GM19372 (cell line): ENCODE measurements at regions not wholly inside any gene's neighbourhood (a gene's known extent, or its start where the extent isn't known, plus 50 kb on each side); places are given as distances from the start of the nearest gene placed in this dataset.
A peak's percentile ranks its signal among the peaks of the same experiment; 100 is the strongest.

ENCODE experiments used
- ATAC-seq: cut with Tn5 transposase; IDR thresholded peaks from one replicate; pipeline ENCODE4 v1.9.1; 2021; ENCODE audit warnings: mild to moderate bottlenecking, low read depth, moderate library complexity; ENCODE audit not compliant: unreplicated experiment

DNA sequence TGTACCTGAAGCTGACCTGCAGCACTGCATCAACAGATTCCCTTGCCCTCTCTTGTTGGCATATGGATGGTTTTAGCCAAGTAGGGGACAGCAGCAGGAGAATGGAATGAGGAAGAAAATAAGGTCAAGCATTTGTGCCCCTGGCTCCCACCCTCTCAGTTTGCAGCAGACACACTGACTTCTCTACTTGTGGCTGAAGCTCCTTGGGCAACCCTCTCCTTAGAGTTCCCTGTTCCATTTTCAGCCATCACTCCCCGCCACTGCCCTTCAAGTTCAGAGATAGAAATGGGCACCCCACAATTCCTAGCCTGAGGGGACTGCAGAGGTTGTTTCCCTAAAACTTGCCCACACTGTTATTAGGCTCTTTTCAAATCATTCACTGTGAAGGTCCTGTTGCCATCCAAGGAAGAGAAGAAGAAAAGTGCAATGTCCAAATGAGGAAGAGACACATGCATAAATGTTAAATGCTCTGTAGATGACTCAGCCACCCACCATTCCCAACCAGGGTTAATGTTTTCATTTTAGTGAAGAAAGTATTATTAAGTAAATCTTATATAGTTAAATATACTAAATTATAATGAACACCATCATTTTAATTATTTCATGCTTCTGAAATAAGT is 295.9 kb upstream of the UBE2E2 start:
- ATAC-seq, result no peak

DNA sequence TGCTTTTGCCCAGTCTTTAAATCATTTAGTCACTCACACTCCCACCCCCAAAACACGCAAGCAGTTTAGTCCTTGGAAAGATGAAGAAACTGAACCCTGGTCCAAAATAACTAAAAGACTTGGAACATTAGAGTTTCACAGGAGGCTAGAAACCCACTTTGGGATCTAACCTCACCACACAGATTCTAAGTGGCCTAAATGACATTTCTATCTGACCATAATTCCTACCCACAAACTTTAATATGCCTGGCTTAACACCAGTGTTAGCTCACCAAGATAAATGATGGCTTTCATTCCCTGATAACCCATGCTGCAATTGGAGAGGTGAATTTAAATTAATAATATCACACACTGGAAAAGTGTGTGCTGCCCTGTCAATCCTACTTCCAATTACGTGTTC is 295.3 kb upstream of the UBE2E2 start:
- no peak for ATAC-seq

DNA sequence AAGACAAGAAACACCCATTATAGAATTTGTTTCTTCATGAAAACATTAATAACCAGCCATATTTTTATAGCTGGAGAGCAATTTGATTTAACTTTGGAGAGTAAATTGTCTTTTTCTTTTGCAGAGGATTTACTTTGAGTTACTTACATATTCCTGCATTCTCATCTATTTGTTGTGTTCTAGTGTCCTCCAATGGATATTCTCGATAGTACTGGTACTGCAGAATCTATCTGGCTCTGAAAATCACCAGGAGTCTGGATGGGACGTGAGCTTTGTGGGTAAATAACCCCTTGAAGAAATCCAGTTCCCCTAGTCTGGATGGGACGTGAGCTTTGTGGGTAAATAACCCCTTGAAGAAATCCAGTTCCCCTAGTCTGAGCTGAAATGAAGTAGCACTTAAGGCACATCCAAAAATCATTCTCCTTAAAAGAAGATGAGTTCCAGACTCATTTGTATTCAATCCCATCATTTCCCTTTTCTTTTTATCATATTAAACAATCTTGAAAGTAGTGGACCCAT is 294.1 kb upstream of the UBE2E2 start:
- ATAC-seq, result no peak

DNA sequence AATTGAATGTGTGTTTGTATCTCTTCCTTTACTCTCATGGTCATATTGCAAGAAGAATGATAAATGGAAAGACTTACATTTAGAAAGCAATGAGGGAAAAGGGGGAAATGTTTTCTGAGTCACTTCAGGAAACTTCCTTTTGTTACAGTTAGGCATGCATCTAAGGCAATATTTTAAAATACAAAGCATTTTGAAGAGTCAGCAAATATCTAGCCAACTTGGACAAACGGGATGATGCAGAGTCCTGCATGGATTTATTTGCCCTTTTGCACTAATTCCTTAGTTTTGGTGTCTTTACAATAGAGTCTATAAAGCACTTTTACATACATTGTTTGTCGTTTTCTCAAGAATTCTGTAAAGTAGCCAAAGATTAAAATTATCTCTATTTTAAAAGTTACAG is 286.2 kb upstream of the UBE2E2 start:
- ATAC-seq, result no peak

DNA sequence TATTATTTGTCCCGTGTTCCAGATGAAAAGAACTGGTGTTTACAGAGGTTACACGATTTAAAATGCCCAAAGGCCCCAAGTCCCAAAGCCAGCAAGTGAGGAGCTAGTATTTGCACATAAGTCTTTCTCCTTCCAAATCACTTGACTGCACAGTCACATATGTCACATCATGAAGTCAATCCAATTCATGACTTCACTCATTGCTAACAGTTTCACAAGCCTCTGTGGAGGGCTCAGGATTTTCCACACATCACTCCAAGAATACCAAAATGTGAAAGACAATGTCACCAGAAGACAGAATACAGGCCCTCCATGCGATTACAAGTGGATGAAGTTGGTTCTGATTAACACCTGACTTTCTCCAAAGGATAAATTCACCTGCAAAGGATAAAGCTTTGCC is 283.1 kb upstream of the UBE2E2 start:
- ATAC-seq, result no peak

DNA sequence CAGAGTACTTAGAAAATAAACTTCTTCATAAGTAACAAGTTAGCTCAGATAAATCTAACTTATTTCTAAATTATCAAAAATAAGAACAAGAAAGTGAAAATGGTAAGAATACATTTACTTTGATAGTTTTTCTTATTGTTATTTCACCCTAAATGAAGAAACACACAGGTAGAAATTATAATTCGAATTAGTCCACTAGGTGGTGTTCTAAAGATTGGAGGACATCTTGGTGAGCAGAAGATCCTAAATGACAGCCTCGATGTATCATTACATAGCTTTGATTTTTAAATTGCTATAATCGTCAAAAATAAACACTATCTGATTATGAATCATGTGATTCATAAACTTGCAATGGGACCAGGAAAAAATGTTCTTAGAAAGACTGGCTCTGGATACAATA is 280.8 kb upstream of the UBE2E2 start:
- no peak for ATAC-seq

DNA sequence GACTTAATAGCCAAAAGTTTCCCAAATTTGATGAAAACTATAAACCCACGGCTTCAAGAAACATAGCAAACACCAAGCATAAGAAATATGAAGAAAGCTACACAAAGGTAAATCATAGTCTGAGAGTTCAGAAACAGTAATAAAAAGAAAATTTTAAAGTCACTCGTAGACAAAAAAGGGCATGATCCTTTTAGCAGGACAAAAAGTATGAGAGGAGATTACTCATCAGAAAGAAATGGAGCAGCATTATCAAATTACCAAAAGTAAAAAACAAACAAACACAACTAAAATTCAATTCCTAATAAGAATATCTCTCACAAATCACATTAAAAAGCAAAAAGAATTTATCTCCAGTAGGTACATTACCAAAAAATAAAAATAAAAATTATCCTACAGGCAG is 279.4 kb upstream of the UBE2E2 start:
- ATAC-seq, result no peak

DNA sequence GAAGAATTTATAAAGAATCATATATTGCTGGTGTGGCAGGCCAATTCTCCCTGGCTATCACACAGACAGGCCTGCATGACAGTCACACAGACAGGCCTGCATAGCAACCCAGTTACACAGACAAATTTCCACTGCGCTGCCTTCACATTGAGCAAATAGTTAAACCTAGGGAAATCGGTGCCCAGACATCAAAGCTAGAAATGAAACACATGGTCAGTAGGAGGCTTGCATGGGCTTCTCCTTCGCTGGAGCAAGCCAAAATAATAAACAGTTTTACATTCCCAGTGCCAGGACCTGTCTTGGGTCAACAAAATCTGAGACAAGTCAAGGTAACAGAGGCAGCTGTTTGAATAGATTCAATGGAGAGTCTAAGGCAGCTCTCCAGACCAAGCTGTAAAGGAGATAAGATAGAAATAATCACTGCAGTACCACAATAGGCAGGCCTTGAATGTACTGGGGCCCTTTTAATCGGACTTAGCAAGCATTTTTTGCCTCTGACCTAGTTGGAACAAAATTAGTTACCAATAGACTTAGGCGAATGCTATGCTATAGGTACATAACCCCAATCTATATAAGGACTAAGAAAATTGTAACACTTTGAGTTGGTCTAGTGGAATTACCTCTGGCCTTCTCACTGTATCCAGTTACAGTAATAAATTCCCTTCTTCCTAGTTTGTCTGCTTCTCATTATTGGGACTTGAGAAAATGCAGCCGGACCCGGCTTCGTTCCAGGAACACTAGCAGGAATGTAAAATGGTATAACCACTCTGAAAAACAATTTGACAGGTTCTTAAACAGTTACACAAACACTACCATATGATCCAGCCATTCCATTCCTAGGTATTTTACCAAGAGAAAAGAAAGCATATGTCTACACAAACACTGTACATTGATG is 274.7 kb upstream of the UBE2E2 start:
- ATAC-seq, result no peak

DNA sequence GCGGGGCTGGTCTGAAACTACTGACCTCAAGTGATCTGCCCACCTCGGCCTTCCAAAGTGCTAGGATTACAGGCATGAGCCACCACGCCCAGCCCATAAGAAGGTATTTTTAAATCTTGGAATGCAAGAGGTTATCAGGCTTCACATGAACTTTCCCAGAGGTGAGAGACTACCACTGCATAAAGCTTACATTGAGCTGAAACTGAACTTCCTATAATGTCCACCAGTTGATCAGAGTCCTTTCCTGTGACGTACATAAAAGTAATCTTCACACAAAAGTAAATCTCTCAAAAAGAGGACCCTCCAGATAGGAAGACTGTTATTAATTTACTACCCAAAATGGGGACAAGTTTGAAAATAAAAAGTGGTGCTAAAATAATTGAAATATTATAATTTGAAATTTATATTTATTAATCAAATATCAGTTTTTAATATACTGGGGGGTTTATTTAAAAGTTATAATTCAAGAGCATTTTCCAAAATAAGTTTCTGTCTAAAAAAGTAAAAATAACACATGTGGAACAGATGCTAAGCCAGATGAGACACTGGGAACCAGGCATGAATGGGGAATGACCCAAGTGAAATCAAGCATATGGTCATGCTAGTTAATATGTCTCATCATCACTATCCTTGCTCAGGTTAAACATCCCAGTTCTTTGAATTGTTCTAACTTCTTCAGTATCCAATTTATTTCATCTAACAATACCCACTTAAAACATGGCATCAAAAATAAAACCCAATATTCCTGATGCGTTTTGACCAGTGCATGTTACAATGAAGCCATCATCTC is 269.9 kb upstream of the UBE2E2 start:
- ATAC-seq, result no peak

DNA sequence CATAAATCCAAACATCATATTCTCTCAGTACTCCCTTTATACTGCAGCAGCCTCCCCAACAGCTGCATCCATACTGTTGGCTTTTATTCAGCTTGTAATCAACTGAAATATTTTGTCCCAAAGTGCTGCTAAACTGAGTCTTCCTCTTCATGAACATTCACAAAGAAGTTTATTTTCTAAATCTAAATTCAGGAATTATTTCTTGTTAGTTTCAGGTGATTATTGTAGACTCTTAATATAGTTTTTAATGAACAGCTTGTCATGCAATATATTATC is 269.3 kb upstream of the UBE2E2 start:
- no peak for ATAC-seq

DNA sequence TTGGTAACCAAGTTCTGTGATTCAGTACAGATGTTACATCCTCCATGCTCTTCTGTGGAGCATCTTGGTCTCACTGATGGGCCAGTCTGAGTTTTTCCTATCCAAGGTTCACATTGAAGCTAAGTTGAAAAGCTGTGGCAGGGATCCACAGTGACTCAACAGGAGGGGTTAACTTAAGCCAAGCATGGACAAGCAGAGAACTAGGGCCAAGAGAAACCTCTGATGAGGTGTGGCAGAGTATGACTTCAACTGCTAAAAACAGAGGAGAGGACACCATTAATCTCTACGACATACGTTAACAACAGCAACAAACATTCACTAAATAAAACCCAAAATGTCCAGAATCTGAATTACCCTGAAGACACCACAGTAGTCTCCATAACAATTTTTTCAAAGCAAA is 268.1 kb upstream of the UBE2E2 start:
- no peak for ATAC-seq

DNA sequence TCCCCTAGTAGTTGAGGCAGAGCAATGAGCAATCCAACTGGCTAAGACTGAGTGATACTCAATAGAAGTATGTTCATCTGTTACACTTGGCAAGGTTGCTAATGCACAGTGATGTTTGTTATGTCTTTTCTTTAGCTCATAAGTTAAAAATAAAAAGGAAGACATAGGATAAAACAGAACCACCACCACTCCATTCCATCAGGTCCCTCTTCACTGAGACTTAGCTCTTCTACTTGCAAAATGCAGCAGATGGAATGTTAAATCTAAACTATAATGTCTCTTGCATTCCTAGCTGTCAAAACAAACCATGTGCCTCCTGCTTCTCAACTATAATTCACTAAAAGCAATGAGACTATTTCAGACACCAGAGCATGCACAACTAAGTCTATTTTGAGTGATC is 265.6 kb upstream of the UBE2E2 start:
- ATAC-seq, result no peak

DNA sequence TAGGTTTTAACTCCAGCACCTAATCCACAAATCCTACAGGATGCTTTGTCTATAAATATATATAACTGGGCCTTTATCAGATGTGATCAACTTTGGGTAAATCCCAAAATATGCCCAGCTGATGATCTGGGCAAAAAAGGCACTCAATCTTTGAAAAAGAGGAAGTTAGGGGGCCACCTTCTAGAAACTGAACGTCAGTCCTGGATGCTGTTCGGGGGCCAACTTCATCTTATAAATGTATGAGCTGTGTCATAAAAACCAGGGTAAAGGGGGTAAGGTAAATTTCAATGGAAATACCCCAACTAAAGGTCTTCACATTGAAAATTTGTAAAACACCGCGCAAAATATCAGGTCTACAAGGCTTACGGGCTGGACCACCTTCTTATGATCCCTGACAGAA is 264.4 kb upstream of the UBE2E2 start:
- no peak for ATAC-seq

DNA sequence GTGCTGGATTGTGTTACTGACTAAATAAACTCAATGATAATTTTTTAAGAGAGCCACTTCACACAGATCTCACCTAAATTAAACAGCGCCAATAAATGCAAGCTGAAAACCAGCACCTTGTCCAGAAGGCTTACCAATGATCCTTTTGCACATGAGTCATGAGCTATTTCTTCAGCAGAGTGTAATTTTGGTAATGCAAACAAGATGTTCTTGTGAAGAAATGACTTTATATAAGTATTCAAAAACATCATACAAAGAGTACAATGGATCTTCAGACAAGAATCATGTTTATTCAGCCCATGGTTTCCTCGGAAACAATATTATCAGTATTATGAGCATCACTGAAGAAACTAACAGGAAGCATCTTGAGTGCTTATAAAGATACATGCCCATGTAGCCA is 263.8 kb upstream of the UBE2E2 start:
- no peak for ATAC-seq

DNA sequence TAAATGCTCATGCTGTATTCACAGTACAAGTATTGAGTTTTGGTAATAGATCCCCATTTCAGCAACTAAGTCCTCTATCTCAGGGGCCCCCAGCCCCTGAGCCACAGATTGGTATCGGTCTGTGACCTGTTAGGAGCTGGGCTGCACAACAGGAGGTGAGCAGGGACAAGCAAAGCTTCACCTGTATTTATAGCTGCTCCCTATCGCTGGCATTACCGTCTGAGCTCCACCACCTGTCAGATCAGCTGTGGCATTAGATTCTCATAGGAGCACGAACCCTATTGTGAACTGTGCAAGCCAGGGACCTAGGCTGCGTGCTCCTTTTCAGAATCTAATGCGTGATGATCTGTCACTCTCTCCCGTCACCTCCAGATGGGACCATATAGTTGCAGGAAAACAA is 262.8 kb upstream of the UBE2E2 start:
- no peak for ATAC-seq

DNA sequence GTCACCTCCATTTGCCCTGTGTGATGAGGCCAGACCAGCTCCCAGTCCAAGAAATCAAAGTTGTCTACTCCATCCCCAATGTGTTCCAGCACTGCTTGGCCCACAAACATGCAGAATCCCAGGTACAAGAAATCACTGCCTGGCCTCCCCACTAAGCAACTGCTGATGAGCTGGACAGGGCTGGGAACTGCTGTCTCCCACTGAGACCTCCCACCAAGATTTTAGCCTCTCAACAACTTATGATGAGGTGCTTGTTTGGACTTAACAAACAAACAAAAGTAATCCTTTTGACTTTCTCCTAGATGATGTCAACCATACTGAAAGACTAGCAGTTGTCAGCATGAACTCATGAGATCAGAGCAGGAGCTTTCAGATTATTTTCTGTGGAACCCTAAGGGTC is 260.1 kb upstream of the UBE2E2 start:
- no peak for ATAC-seq

DNA sequence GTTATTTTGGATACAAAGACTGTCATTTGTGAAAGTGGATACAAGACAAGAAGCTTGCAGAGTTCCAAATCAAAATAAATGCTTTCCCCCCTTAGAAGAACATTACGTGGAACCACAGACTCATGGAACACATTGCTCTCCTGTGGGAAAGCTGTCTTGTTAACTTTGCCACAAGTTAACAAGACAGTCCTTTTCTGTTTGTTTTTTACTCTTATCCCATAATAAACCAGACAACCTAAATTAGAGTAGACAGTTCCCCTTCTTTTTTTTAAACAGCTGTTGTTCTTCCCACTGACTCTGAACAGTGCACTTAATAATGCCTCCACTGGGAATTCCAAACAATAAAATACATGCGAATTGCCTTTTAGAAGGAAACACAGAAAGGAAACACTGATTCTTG is 255.3 kb upstream of the UBE2E2 start:
- no peak for ATAC-seq

DNA sequence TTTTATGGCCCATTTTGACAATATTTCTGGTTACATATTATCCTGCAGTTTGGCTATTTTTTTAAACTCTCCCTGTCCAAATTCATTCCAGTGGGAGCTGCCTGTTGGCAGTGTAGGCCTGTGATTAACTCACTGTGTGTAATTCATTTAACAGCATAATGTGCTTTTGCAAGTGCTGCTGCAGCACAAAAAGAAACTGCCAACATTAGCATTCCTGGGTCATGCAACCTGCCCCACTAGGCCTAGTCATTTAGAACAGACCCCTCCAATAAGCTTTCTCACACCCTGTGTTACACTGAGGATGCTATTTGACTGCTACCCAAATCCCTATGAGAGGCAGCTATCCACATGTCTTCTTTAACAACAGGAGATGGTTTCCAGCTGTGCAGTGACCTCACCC is 251.2 kb upstream of the UBE2E2 start:
- ATAC-seq, result no peak

DNA sequence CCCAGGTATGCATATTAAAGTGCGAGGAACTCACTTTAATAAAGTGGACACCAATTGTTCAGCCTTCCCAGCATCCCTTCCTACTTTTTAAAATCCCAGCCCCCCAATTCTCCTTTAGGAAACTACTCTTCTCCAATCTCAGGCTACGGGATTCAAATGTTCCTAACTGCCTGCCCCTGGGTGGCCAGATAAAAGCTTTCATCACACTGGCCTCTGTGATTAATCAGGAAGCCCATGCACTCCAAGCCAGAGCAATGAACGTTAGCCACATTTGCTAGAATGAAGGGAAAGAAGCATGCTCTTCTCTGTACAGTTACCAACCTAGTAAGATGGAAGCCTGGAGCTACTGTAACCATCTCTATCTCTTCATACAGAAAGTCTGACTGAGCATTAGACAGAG is 250.3 kb upstream of the UBE2E2 start:
- no peak for ATAC-seq

DNA sequence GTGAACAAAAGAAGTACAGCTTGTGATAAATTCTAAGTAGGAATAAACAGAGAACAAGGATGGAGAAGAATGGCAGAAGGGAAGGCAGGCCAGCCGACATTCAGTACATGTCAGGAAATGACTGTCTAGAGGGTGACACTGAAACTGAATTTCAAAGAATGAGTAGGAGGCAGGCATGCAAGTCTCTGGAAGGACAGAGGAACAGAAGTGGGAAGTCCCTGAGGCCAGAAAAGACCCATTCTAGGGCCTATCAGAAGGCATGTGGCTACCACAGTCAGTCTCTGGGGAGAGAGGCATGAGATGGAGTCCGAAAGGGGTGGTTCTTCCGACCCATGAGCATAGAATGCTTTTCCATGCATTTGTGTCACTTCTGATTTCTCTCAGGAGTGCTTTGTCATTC is 243.5 kb upstream of the UBE2E2 start:
- peak; percentile 84 for ATAC-seq
